ENCODE measurements at regions not wholly inside any gene's neighbourhood (a gene's known extent, or its start where the extent isn't known, plus 50 kb on each side); places are given as distances from the start of the nearest gene placed in this dataset.

GRCh38 chr2:228747483-228747882, 523.6 kb downstream of the PID1 start:
- no peaks in the 10 kb centered on the region for H3K27me3 ChIP-seq (replicated peaks; ENCODE audit: control insufficient read depth, insufficient read depth, low read length)
- TF ChIP-seq CTCF (IDR thresholded peaks at IDR 0.05; ENCODE audit: insufficient read depth, low read length, poor library complexity, severe bottlenecking) = no peak
- DNase-seq (ENCODE audit: extremely low read depth, insufficient read length) = no peak
- no peak overlapping the region for H3K4me3 ChIP-seq (replicated peaks; ENCODE audit: low read depth, low read length)
- no peaks in the 10 kb centered on the region for H3K36me3 ChIP-seq (ENCODE audit: control insufficient read depth, insufficient read depth, low read length)

GRCh38 chr2:228738671-228739380, 532.3 kb downstream of the PID1 start:
- no peak overlapping the region for H3K4me3 ChIP-seq (replicated peaks; ENCODE audit: low read depth, low read length)
- no peak for TF ChIP-seq CTCF (IDR thresholded peaks at IDR 0.05; ENCODE audit: insufficient read depth, low read length, poor library complexity, severe bottlenecking)
- DNase-seq (ENCODE audit: extremely low read depth, insufficient read length) = no peak
- H3K27me3 ChIP-seq (replicated peaks; ENCODE audit: control insufficient read depth, insufficient read depth, low read length) = no peaks in the 10 kb centered on the region
- H3K36me3 ChIP-seq (ENCODE audit: control insufficient read depth, insufficient read depth, low read length) = no peaks in the 10 kb centered on the region

- H3K27me3 ChIP-seq (replicated peaks; ENCODE audit: control insufficient read depth, insufficient read depth, low read length) = no peaks in the 10 kb centered on the region
- no peak overlapping the region for H3K4me3 ChIP-seq (replicated peaks; ENCODE audit: low read depth, low read length)
- no peak for TF ChIP-seq CTCF (IDR thresholded peaks at IDR 0.05; ENCODE audit: insufficient read depth, low read length, poor library complexity, severe bottlenecking)
- no peak for DNase-seq (ENCODE audit: extremely low read depth, insufficient read length)
- no peaks in the 10 kb centered on the region for H3K36me3 ChIP-seq (ENCODE audit: control insufficient read depth, insufficient read depth, low read length)
Measured at GRCh38 chr2:228735697-228736096, 535.4 kb downstream of the PID1 start.

- Histone ChIP-seq H3K27me3 (replicated peaks; ENCODE audit: control insufficient read depth, insufficient read depth, low read length) (no peaks in the 10 kb centered on the region), H3K36me3 (ENCODE audit: control insufficient read depth, insufficient read depth, low read length) (no peaks in the 10 kb centered on the region), H3K4me3 (replicated peaks; ENCODE audit: low read depth, low read length) (no peak overlapping the region)
- no peak for TF ChIP-seq CTCF (IDR thresholded peaks at IDR 0.05; ENCODE audit: insufficient read depth, low read length, poor library complexity, severe bottlenecking)
- no peak for DNase-seq (ENCODE audit: extremely low read depth, insufficient read length)
Measured at GRCh38 chr2:228731517-228731916, 539.6 kb downstream of the PID1 start.

- Histone ChIP-seq H3K27me3 (replicated peaks; ENCODE audit: control insufficient read depth, insufficient read depth, low read length) (no peaks in the 10 kb centered on the region), H3K4me3 (replicated peaks; ENCODE audit: low read depth, low read length) (no peak overlapping the region), H3K36me3 (ENCODE audit: control insufficient read depth, insufficient read depth, low read length) (no peaks in the 10 kb centered on the region)
- DNase-seq (ENCODE audit: extremely low read depth, insufficient read length) = no peak
- TF ChIP-seq CTCF (IDR thresholded peaks at IDR 0.05; ENCODE audit: insufficient read depth, low read length, poor library complexity, severe bottlenecking) = no peak
Measured at GRCh38 chr2:228728961-228729360, 542.1 kb downstream of the PID1 start.

- Histone ChIP-seq H3K4me3 (replicated peaks; ENCODE audit: low read depth, low read length) (no peak overlapping the region), H3K36me3 (ENCODE audit: control insufficient read depth, insufficient read depth, low read length) (no peaks in the 10 kb centered on the region), H3K27me3 (replicated peaks; ENCODE audit: control insufficient read depth, insufficient read depth, low read length) (no peaks in the 10 kb centered on the region)
- TF ChIP-seq CTCF (IDR thresholded peaks at IDR 0.05; ENCODE audit: insufficient read depth, low read length, poor library complexity, severe bottlenecking) = no peak
- no peak for DNase-seq (ENCODE audit: extremely low read depth, insufficient read length)
Measured at GRCh38 chr2:228725031-228725430, 543.5 kb upstream of the SPHKAP start.

Measured in GM06990 (cell line).